ENCODE measurements at regions not wholly inside any gene's neighbourhood (a gene's known extent, or its start where the extent isn't known, plus 50 kb on each side); places are given as distances from the start of the nearest gene placed in this dataset.

DNA sequence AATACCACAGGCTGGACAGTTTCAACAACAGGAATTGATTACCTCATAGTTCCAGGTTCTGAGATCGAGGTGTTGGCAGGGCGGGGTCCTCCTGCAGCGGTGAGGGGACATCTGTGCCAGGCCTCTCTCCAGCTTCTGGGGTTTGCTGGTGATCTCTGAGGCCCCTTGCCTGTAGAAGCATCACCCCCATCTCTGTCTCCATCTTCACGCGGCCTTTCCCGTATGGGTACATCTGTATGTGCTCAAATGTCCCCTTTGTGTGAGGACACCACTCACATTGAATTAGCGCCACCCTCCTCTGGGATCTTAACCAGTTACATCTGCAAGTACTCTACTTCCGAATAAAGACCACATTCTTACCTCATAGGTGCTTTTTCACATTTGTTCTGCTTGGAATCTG, 1029.9 kb downstream of the BRD1 start:
- Histone ChIP-seq H3K27me3 (ENCODE audit: control insufficient read depth, insufficient read depth, low read length) (no peaks in the 10 kb centered on the region), H3K36me3 (ENCODE audit: control insufficient read depth, insufficient read depth, low read length) (no peaks in the 10 kb centered on the region), H3K4me1 (ENCODE audit: control insufficient read depth, insufficient read depth, low read length) (no peaks in the 10 kb centered on the region), H3K27ac (ENCODE audit: low read length) (no peak overlapping the region), H3K4me3 (ENCODE audit: low read depth in 2 of 2, low read length in 2 of 2) (no peak overlapping the region), H3K9me3 (ENCODE audit: control insufficient read depth, insufficient read depth, low read depth, low read length) (no peaks in the 10 kb centered on the region)
- ChIA-PET CTCF (no interaction called here), POLR2A (no interaction called here)
- no peak for TF ChIP-seq TCF7L2 (IDR thresholded peaks at IDR 0.05; ENCODE audit: low read depth, low read length)
- no peak for TF ChIP-seq POLR2AphosphoS5 (IDR thresholded peaks at IDR 0.05; ENCODE audit: low read depth, low read length)
- TF ChIP-seq, protein P1, sequence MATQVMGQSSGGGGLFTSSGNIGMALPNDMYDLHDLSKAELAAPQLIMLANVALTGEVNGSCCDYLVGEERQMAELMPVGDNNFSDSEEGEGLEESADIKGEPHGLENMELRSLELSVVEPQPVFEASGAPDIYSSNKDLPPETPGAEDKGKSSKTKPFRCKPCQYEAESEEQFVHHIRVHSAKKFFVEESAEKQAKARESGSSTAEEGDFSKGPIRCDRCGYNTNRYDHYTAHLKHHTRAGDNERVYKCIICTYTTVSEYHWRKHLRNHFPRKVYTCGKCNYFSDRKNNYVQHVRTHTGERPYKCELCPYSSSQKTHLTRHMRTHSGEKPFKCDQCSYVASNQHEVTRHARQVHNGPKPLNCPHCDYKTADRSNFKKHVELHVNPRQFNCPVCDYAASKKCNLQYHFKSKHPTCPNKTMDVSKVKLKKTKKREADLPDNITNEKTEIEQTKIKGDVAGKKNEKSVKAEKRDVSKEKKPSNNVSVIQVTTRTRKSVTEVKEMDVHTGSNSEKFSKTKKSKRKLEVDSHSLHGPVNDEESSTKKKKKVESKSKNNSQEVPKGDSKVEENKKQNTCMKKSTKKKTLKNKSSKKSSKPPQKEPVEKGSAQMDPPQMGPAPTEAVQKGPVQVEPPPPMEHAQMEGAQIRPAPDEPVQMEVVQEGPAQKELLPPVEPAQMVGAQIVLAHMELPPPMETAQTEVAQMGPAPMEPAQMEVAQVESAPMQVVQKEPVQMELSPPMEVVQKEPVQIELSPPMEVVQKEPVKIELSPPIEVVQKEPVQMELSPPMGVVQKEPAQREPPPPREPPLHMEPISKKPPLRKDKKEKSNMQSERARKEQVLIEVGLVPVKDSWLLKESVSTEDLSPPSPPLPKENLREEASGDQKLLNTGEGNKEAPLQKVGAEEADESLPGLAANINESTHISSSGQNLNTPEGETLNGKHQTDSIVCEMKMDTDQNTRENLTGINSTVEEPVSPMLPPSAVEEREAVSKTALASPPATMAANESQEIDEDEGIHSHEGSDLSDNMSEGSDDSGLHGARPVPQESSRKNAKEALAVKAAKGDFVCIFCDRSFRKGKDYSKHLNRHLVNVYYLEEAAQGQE (IDR thresholded peaks at IDR 0.05; ENCODE audit: insufficient read depth in 1 of 2, low read depth in 2 of 2, low read length in 1 of 2) = no peak
- TF ChIP-seq SIN3A (IDR thresholded peaks at IDR 0.05; ENCODE audit: borderline replicate concordance, insufficient read depth, low read depth, low read length) = no peak
- TF ChIP-seq, protein P2, sequence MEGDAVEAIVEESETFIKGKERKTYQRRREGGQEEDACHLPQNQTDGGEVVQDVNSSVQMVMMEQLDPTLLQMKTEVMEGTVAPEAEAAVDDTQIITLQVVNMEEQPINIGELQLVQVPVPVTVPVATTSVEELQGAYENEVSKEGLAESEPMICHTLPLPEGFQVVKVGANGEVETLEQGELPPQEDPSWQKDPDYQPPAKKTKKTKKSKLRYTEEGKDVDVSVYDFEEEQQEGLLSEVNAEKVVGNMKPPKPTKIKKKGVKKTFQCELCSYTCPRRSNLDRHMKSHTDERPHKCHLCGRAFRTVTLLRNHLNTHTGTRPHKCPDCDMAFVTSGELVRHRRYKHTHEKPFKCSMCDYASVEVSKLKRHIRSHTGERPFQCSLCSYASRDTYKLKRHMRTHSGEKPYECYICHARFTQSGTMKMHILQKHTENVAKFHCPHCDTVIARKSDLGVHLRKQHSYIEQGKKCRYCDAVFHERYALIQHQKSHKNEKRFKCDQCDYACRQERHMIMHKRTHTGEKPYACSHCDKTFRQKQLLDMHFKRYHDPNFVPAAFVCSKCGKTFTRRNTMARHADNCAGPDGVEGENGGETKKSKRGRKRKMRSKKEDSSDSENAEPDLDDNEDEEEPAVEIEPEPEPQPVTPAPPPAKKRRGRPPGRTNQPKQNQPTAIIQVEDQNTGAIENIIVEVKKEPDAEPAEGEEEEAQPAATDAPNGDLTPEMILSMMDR (IDR thresholded peaks at IDR 0.05) = no peak
- no TSS peak for BruUV-seq (replicated peaks)
- in situ Hi-C loops (cut with HindIII; ENCODE audit: low pct_unique_long_range_greater_than_20kb, low sequenced_read_pairs) (no loop called here), intact Hi-C loops (cut with micrococcal nuclease; ENCODE audit: unreplicated experiment) (no loop called here)
- no peak for ATAC-seq
- no peak for DNase-seq (ENCODE audit: low read depth, low spot score)

DNA sequence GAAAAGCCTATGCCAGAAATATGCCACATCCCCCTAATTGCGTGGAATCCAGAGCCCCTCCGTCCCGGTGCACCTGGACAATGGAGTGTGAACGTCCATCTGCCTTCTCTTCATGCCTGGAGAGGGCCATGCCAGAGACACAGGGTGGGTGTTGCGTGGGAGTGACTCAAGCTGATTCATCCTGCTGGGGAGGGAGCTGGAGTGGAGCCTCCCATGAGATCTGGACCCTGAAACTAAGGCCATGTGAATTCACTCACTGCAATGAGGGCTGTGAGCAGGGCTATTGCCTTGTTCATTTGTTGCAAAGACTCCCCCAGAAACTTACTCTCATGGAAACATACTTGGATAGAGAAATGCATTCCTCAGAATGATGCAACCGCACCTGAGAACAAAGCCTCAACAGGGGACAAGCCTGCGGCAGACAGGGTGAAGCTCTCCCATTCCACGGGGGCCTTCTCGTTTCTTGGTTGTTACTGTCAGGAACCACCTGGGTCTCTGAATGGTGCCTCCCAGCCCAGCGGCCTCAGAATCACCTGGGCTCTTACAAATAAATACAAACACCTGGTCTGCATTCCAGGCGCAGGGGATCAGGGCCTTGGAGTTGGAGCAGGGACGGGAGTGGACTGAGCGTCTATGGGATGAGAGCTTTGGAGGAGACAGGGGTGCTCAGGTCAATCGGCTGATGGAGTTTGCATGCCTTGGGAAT, 1031.2 kb downstream of the BRD1 start:
- ChIA-PET POLR2A (no interaction called here), CTCF (no interaction called here)
- no peaks in the 10 kb centered on the region for H3K27me3 ChIP-seq (ENCODE audit: control insufficient read depth, insufficient read depth, low read length)
- no peak overlapping the region for H3K4me3 ChIP-seq (ENCODE audit: low read depth in 2 of 2, low read length in 2 of 2)
- in situ Hi-C loops (cut with HindIII; ENCODE audit: low pct_unique_long_range_greater_than_20kb, low sequenced_read_pairs) = no loop called here
- no peaks in the 10 kb centered on the region for H3K36me3 ChIP-seq (ENCODE audit: control insufficient read depth, insufficient read depth, low read length)
- no peak for TF ChIP-seq POLR2AphosphoS5 (IDR thresholded peaks at IDR 0.05; ENCODE audit: low read depth, low read length)
- no peak for TF ChIP-seq TCF7L2 (IDR thresholded peaks at IDR 0.05; ENCODE audit: low read depth, low read length)
- TF ChIP-seq, protein P2 (IDR thresholded peaks at IDR 0.05) = no peak
- TF ChIP-seq, protein P1 (IDR thresholded peaks at IDR 0.05; ENCODE audit: insufficient read depth in 1 of 2, low read depth in 2 of 2, low read length in 1 of 2) = no peak
- TF ChIP-seq SIN3A (IDR thresholded peaks at IDR 0.05; ENCODE audit: borderline replicate concordance, insufficient read depth, low read depth, low read length) = no peak
- ATAC-seq = no peak
- no peak overlapping the region for H3K27ac ChIP-seq (ENCODE audit: low read length)
- BruUV-seq (replicated peaks) = no TSS peak
- H3K4me1 ChIP-seq (ENCODE audit: control insufficient read depth, insufficient read depth, low read length) = no peaks in the 10 kb centered on the region
- intact Hi-C loops (cut with micrococcal nuclease; ENCODE audit: unreplicated experiment) = no loop called here
- no peaks in the 10 kb centered on the region for H3K9me3 ChIP-seq (ENCODE audit: control insufficient read depth, insufficient read depth, low read depth, low read length)
- DNase-seq (ENCODE audit: low read depth, low spot score) = no peak

Data from Panc1 (cell line).